HEK293 (cell line): ENCODE measurements at regions not wholly inside any gene's neighbourhood (a gene's known extent, or its start where the extent isn't known, plus 50 kb on each side); places are given as distances from the start of the nearest gene placed in this dataset.
A peak's percentile ranks its signal among the peaks of the same experiment; 100 is the strongest.

Experiments
- CTCF ChIA-PET: fragments of 350-600 bp; formaldehyde crosslinking; extraction: SDS; loops from one replicate; lab custom pipeline; 2021; ENCODE audit warnings: antibody characterized with exemption; lab: Yijun Ruan, JAX
- POLR2A ChIA-PET: fragments of 300-600 bp; formaldehyde crosslinking; extraction: SDS; loops from one replicate; lab custom pipeline; 2020; ENCODE audit warnings: antibody characterized with exemption, inconsistent platforms; lab: Yijun Ruan, JAX
- H3K27ac ChIP-seq: fragments of 200-500 bp; sonication (Bioruptor generic); 2 replicates; pipeline ENCODE4 v1.5.1; 2014; ENCODE audit warnings: low read depth, low read length, control low read depth, inconsistent platforms; ENCODE audit errors: extremely low read depth
- H3K36me3 ChIP-seq, 2 experiments: fragments of 200-500 bp in 1 of 2; sonication (Bioruptor generic) in 1 of 2; 1 replicate in 1 of 2; 2 replicates in 1 of 2; pipeline ENCODE4 v1.5.1; 2014 to 2017; ENCODE audit warnings: inconsistent platforms in 2 of 2, low read length in 2 of 2; ENCODE audit not compliant: control insufficient read depth in 2 of 2, insufficient read depth in 1 of 2
- H3K4me1 ChIP-seq: fragments of 200-500 bp; sonication (Bioruptor generic); 2 replicates; pipeline ENCODE4 v1.5.1; 2014; ENCODE audit warnings: mild to moderate bottlenecking, low read length, inconsistent platforms; ENCODE audit not compliant: control insufficient read depth, insufficient read depth
- H3K4me3 ChIP-seq: 2 replicates; pipeline ENCODE4 v1.5.1; 2011; ENCODE audit warnings: low read depth, mild to moderate bottlenecking, control low read depth, low read length, moderate library complexity
- H3K9me3 ChIP-seq: fragments of 200-500 bp; sonication (Bioruptor generic); 2 replicates; pipeline ENCODE4 v1.5.1; 2014; ENCODE audit warnings: low read depth, low read length, inconsistent platforms; ENCODE audit not compliant: control insufficient read depth, insufficient read depth
- PBX3 ChIP-seq: sonication (generic); formaldehyde crosslinking; IDR thresholded peaks from 2 replicates; pipeline ENCODE4 v1.8.1; 2022; ENCODE audit warnings: mild to moderate bottlenecking, moderate library complexity, missing genetic modification reagents
- PRDM10 ChIP-seq: fragments of 450-650 bp; formaldehyde crosslinking; IDR thresholded peaks from 2 replicates; pipeline ENCODE4 v1.5.1; 2016; ENCODE audit warnings: missing biosample characterization, missing genetic modification characterization
- REPIN1 ChIP-seq: fragments of 450-650 bp; formaldehyde crosslinking; IDR thresholded peaks from 2 replicates; pipeline ENCODE4 v1.5.1; 2017; ENCODE audit warnings: missing biosample characterization, missing genetic modification characterization, low read depth
- SALL2 ChIP-seq: fragments of 450-650 bp; formaldehyde crosslinking; IDR thresholded peaks from 2 replicates; pipeline ENCODE4 v1.5.0; 2017; ENCODE audit warnings: missing biosample characterization, mild to moderate bottlenecking, missing genetic modification characterization, borderline replicate concordance
- SETDB1 ChIP-seq: IDR thresholded peaks from one replicate; pipeline ENCODE4 v1.6.1; 2017; ENCODE audit warnings: mild to moderate bottlenecking, low read length, moderate library complexity, mixed read lengths; ENCODE audit not compliant: insufficient read length
- ZNF10 ChIP-seq: fragments of 450-650 bp; formaldehyde crosslinking; IDR thresholded peaks from 2 replicates; pipeline ENCODE4 v1.5.1; 2017; ENCODE audit warnings: missing biosample characterization, missing genetic modification characterization
- ZNF335 ChIP-seq: fragments of 450-650 bp; formaldehyde crosslinking; conservative IDR thresholded peaks from 2 replicates; pipeline ENCODE4 v1.5.1; 2016; ENCODE audit warnings: missing biosample characterization, missing genetic modification characterization
- ZNF354C ChIP-seq: fragments of 450-650 bp; formaldehyde crosslinking; IDR thresholded peaks from 2 replicates; pipeline ENCODE4 v1.5.1; 2016; ENCODE audit warnings: missing biosample characterization, missing genetic modification characterization, low read depth, borderline replicate concordance
- ZNF391 ChIP-seq: fragments of 450-650 bp; formaldehyde crosslinking; IDR thresholded peaks from 2 replicates; pipeline ENCODE4 v1.5.1; 2016; ENCODE audit warnings: low read depth, missing biosample characterization, missing genetic modification characterization, borderline replicate concordance
- ZNF449 ChIP-seq: fragments of 450-650 bp; formaldehyde crosslinking; IDR thresholded peaks from 2 replicates; pipeline ENCODE4 v1.5.1; 2017; ENCODE audit warnings: missing biosample characterization, mild to moderate bottlenecking, missing genetic modification characterization, moderate library complexity
- ZNF549 ChIP-seq: fragments of 450-650 bp; IDR thresholded peaks from 2 replicates; pipeline ENCODE4 v1.5.1; 2018; ENCODE audit warnings: missing biosample characterization, missing genetic modification characterization, mild to moderate bottlenecking, inconsistent platforms, moderate library complexity
- ZNF792 ChIP-seq: fragments of 450-650 bp; formaldehyde crosslinking; IDR thresholded peaks from 2 replicates; pipeline ENCODE4 v1.5.1; 2016; ENCODE audit warnings: missing biosample characterization, missing genetic modification characterization
- TF ChIP-seq, protein P1 (sequence below): fragments of 450-650 bp; formaldehyde crosslinking; IDR thresholded peaks from 2 replicates; pipeline ENCODE4 v1.5.0; 2017; ENCODE audit warnings: missing biosample characterization, missing genetic modification characterization, borderline replicate concordance
- TF ChIP-seq, protein P2 (sequence below): fragments of 450-650 bp; IDR thresholded peaks from 2 replicates; pipeline ENCODE4 v1.5.1; 2018; ENCODE audit warnings: missing biosample characterization, mild to moderate bottlenecking, missing genetic modification characterization
- TF ChIP-seq, protein P3 (sequence below): fragments of 450-650 bp; formaldehyde crosslinking; IDR thresholded peaks from 2 replicates; pipeline ENCODE4 v1.5.1; 2016; ENCODE audit warnings: missing biosample characterization, missing genetic modification characterization
- TF ChIP-seq, protein P4 (sequence below): fragments of 450-650 bp; formaldehyde crosslinking; IDR thresholded peaks from 2 replicates; pipeline ENCODE4 v1.5.1; 2016; ENCODE audit warnings: missing biosample characterization, missing genetic modification characterization, borderline replicate concordance

GRCh38 chr10:78820007-78820362 lies 248.8 kb upstream of the ZMIZ1 start (continued):
- TF ChIP-seq, protein P1, sequence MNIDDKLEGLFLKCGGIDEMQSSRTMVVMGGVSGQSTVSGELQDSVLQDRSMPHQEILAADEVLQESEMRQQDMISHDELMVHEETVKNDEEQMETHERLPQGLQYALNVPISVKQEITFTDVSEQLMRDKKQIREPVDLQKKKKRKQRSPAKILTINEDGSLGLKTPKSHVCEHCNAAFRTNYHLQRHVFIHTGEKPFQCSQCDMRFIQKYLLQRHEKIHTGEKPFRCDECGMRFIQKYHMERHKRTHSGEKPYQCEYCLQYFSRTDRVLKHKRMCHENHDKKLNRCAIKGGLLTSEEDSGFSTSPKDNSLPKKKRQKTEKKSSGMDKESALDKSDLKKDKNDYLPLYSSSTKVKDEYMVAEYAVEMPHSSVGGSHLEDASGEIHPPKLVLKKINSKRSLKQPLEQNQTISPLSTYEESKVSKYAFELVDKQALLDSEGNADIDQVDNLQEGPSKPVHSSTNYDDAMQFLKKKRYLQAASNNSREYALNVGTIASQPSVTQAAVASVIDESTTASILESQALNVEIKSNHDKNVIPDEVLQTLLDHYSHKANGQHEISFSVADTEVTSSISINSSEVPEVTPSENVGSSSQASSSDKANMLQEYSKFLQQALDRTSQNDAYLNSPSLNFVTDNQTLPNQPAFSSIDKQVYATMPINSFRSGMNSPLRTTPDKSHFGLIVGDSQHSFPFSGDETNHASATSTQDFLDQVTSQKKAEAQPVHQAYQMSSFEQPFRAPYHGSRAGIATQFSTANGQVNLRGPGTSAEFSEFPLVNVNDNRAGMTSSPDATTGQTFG (tag by site-specific recombination) = no peak
- TF ChIP-seq, protein P2, sequence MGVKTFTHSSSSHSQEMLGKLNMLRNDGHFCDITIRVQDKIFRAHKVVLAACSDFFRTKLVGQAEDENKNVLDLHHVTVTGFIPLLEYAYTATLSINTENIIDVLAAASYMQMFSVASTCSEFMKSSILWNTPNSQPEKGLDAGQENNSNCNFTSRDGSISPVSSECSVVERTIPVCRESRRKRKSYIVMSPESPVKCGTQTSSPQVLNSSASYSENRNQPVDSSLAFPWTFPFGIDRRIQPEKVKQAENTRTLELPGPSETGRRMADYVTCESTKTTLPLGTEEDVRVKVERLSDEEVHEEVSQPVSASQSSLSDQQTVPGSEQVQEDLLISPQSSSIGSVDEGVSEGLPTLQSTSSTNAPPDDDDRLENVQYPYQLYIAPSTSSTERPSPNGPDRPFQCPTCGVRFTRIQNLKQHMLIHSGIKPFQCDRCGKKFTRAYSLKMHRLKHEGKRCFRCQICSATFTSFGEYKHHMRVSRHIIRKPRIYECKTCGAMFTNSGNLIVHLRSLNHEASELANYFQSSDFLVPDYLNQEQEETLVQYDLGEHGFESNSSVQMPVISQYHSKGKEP (tag by site-specific recombination) = no peak
- TF ChIP-seq SALL2 (no peak), ZNF792 (no peak), ZNF10 (tag by site-specific recombination) (no peak), REPIN1 (tag by site-specific recombination) (no peak), PBX3 (no peak), ZNF549 (tag by site-specific recombination) (no peak), ZNF391 (tag by site-specific recombination) (no peak), ZNF335 (no peak)
- TF ChIP-seq, protein P3, sequence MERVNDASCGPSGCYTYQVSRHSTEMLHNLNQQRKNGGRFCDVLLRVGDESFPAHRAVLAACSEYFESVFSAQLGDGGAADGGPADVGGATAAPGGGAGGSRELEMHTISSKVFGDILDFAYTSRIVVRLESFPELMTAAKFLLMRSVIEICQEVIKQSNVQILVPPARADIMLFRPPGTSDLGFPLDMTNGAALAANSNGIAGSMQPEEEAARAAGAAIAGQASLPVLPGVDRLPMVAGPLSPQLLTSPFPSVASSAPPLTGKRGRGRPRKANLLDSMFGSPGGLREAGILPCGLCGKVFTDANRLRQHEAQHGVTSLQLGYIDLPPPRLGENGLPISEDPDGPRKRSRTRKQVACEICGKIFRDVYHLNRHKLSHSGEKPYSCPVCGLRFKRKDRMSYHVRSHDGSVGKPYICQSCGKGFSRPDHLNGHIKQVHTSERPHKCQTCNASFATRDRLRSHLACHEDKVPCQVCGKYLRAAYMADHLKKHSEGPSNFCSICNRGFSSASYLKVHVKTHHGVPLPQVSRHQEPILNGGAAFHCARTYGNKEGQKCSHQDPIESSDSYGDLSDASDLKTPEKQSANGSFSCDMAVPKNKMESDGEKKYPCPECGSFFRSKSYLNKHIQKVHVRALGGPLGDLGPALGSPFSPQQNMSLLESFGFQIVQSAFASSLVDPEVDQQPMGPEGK = no peak
- TF ChIP-seq, protein P4, sequence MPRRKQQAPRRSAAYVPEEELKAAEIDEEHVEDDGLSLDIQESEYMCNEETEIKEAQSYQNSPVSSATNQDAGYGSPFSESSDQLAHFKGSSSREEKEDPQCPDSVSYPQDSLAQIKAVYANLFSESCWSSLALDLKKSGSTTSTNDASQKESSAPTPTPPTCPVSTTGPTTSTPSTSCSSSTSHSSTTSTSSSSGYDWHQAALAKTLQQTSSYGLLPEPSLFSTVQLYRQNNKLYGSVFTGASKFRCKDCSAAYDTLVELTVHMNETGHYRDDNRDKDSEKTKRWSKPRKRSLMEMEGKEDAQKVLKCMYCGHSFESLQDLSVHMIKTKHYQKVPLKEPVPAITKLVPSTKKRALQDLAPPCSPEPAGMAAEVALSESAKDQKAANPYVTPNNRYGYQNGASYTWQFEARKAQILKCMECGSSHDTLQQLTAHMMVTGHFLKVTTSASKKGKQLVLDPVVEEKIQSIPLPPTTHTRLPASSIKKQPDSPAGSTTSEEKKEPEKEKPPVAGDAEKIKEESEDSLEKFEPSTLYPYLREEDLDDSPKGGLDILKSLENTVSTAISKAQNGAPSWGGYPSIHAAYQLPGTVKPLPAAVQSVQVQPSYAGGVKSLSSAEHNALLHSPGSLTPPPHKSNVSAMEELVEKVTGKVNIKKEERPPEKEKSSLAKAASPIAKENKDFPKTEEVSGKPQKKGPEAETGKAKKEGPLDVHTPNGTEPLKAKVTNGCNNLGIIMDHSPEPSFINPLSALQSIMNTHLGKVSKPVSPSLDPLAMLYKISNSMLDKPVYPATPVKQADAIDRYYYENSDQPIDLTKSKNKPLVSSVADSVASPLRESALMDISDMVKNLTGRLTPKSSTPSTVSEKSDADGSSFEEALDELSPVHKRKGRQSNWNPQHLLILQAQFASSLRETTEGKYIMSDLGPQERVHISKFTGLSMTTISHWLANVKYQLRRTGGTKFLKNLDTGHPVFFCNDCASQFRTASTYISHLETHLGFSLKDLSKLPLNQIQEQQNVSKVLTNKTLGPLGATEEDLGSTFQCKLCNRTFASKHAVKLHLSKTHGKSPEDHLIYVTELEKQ (tag by site-specific recombination) = no peak

GRCh38 chr10:78821052-78821451 lies 247.7 kb upstream of the ZMIZ1 start:
- no peak overlapping the region for H3K27ac ChIP-seq
- TF ChIP-seq PRDM10 (no peak), ZNF354C (tag by site-specific recombination) (no peak), ZNF449 (tag by site-specific recombination) (peak; percentile 95), SETDB1 (no peak)
- CTCF ChIA-PET = interaction anchor here (0.6 to 1.1 kb wide), 4 partner anchors 10 to 706 kb away, joined by 3 to 4 read pairs (median 3); no protein-coding TSS in a partner anchor
- no peaks in the 10 kb centered on the region for H3K9me3 ChIP-seq
- H3K4me3 ChIP-seq = no peak overlapping the region
- no peaks in the 10 kb centered on the region for H3K4me1 ChIP-seq
- POLR2A ChIA-PET = interaction anchor here (0.8 to 1.2 kb wide), 2 partner anchors 16 to 153 kb away, joined by 3 read pairs; no protein-coding TSS in a partner anchor
- H3K36me3 ChIP-seq = no peaks in the 10 kb centered on the region
